Mucosa of descending colon (tissue), 3 donors: ENCODE measurements at regions not wholly inside any gene's neighbourhood (a gene's known extent, or its start where the extent isn't known, plus 50 kb on each side); places are given as distances from the start of the nearest gene placed in this dataset.
A peak's percentile ranks its signal among the peaks of the same experiment; 100 is the strongest.

ENCODE experiments used
- ATAC-seq: fragments of 200-7000 bp; cut with Tn5 transposase; one replicate; pipeline ENCODE4 v1.9.1; 2020; ENCODE audit warnings: mild to moderate bottlenecking, moderate library complexity
- DNase-seq, 3 donors: peaks; one replicate each; pipeline ENCODE4 v3.0.0-alpha.2; 2020
- H3K36me3 ChIP-seq: fragments of 200-600 bp; one replicate; pipeline ENCODE4 v1.8.0; 2021; ENCODE audit warnings: low read depth, mild to moderate bottlenecking
- H3K4me1 ChIP-seq: fragments of 200-600 bp; one replicate; pipeline ENCODE4 v1.8.0; 2021; ENCODE audit warnings: low read depth, mild to moderate bottlenecking
- H3K4me3 ChIP-seq: fragments of 200-600 bp; one replicate; pipeline ENCODE4 v1.8.0; 2021; ENCODE audit warnings: mild to moderate bottlenecking
- H3K9me3 ChIP-seq: fragments of 200-600 bp; one replicate; pipeline ENCODE4 v1.8.0; 2021; ENCODE audit warnings: mild to moderate bottlenecking
- CTCF ChIP-seq: fragments of 200-600 bp; IDR thresholded peaks from one replicate; pipeline ENCODE4 v1.8.0; 2022; ENCODE audit warnings: antibody characterized with exemption, mild to moderate bottlenecking
- intact Hi-C, 2 donors: fragments of 100-400 bp; cut with DNase I in 1 of 2; cut with micrococcal nuclease in 1 of 2; formaldehyde crosslinking; loops; one replicate each; pipeline versions ENCODE4 v1.11.0 to v1.11.1; 2022; cut with DNase I, micrococcal nuclease
- donor health status: DM: no; HTN: no; CAD: no; lungs with moderate emphysema.
- donor health status: DM: no; HTN: no; CAD: no.
- donor health status: DM: no; HTN: yes; CAD: no.

GRCh38 chr2:240234503-240234951 lies 94.1 kb upstream of the OTOS start:
- Histone ChIP-seq H3K36me3 (no peaks in the 10 kb centered on the region), H3K4me1 (peaks cover 10% of the 10 kb centered on the region), H3K9me3 (no peaks in the 10 kb centered on the region), H3K4me3 (no peak overlapping the region)
- intact Hi-C loops, result no loop called here
- ATAC-seq (no peak), DNase-seq (peak in 1 of 3 donors; percentile 23)
- TF ChIP-seq CTCF, result no peak

GRCh38 chr2:240235149-240235803 lies 94.8 kb upstream of the OTOS start:
- DNase-seq, result peak in 1 of 3 donors; percentile 33
- Histone ChIP-seq H3K4me3 (no peak overlapping the region), H3K9me3 (no peaks in the 10 kb centered on the region), H3K4me1 (peaks cover 10% of the 10 kb centered on the region), H3K36me3 (no peaks in the 10 kb centered on the region)
- intact Hi-C loops, result no loop called here
- ATAC-seq, result no peak
- no peak for TF ChIP-seq CTCF

- Histone ChIP-seq H3K9me3 (no peaks in the 10 kb centered on the region), H3K36me3 (no peaks in the 10 kb centered on the region), H3K4me3 (no peak overlapping the region), H3K4me1 (peaks cover 10% of the 10 kb centered on the region)
- no peak for TF ChIP-seq CTCF
- intact Hi-C loops, result no loop called here
- DNase-seq, result no peak
- no peak for ATAC-seq
Observed at GRCh38 chr2:240235811-240236210, 95.4 kb upstream of the OTOS start.

- no peak overlapping the region for H3K4me3 ChIP-seq
- intact Hi-C loops, result no loop called here
- H3K9me3 ChIP-seq, result no peaks in the 10 kb centered on the region
- ATAC-seq (no peak), DNase-seq (peak in 2 of 3 donors; percentile 26 to 36)
- no peak for TF ChIP-seq CTCF
- H3K4me1 ChIP-seq, result peaks cover 10% of the 10 kb centered on the region
- H3K36me3 ChIP-seq, result no peaks in the 10 kb centered on the region
Observed at GRCh38 chr2:240236217-240237111, 96.0 kb upstream of the OTOS start.

GRCh38 chr2:240237609-240238174 lies 97.2 kb upstream of the OTOS start:
- Histone ChIP-seq H3K9me3 (no peaks in the 10 kb centered on the region), H3K4me3 (no peak overlapping the region), H3K4me1 (peaks cover 9% of the 10 kb centered on the region), H3K36me3 (no peaks in the 10 kb centered on the region)
- ATAC-seq (no peak), DNase-seq (no peak)
- intact Hi-C loops, result no loop called here
- no peak for TF ChIP-seq CTCF
